ENCODE measurements at regions not wholly inside any gene's neighbourhood (a gene's known extent, or its start where the extent isn't known, plus 50 kb on each side); places are given as distances from the start of the nearest gene placed in this dataset.
A peak's percentile ranks its signal among the peaks of the same experiment; 100 is the strongest.

DNA sequence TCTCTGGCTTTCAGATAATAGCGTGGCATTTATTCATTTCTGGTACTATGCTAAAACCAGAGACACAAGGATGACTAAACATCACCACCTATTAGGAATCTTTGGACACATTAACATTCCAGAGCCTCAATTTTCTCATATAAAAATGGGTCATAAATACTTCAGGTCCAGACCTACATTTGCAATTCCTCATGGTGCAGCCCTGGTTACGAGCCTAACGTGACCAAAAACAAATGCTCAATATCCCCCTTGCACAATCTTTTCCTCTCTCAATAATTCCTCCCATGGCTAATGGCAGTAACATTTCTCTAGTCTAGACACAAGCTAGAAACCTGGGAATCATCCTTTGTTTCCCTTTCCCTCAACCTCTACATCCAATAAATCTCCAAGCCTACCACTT is 112.8 kb upstream of the NABP1 start:
- no peak for ATAC-seq
- Mint-ChIP-seq H3K9me3 (no peaks in the 10 kb centered on the region), H3K4me1 (peaks cover 4% of the 10 kb centered on the region), H3K27ac (no peak overlapping the region), H3K36me3 (no peaks in the 10 kb centered on the region), H3K27me3 (peaks cover 14% of the 10 kb centered on the region), H3K4me3 (no peak overlapping the region)

- Mint-ChIP-seq H3K27me3 (peaks cover 18% of the 10 kb centered on the region), H3K9me3 (no peaks in the 10 kb centered on the region), H3K4me1 (peaks cover 11% of the 10 kb centered on the region), H3K27ac (no peak overlapping the region), H3K36me3 (no peaks in the 10 kb centered on the region), H3K4me3 (no peak overlapping the region)
- ATAC-seq, result peak; percentile 50
Observed at GRCh38 chr2:191565647-191566198, 112.2 kb upstream of the NABP1 start.

GRCh38 chr2:191566344-191566743 is 111.6 kb upstream of the NABP1 start:
- Mint-ChIP-seq H3K27ac (no peak overlapping the region), H3K9me3 (no peaks in the 10 kb centered on the region), H3K27me3 (peaks cover 18% of the 10 kb centered on the region), H3K4me1 (peaks cover 17% of the 10 kb centered on the region), H3K36me3 (no peaks in the 10 kb centered on the region), H3K4me3 (no peak overlapping the region)
- ATAC-seq, result peak; percentile 63

GRCh38 chr2:191567206-191567605 is 110.7 kb upstream of the NABP1 start:
- peaks cover 24% of the 10 kb centered on the region for H3K4me1 Mint-ChIP-seq
- no peak for ATAC-seq
- H3K9me3 Mint-ChIP-seq, result no peaks in the 10 kb centered on the region
- peaks cover 18% of the 10 kb centered on the region for H3K27me3 Mint-ChIP-seq
- H3K27ac Mint-ChIP-seq, result no peak overlapping the region
- no peaks in the 10 kb centered on the region for H3K36me3 Mint-ChIP-seq
- no peak overlapping the region for H3K4me3 Mint-ChIP-seq

- Mint-ChIP-seq H3K27me3 (peaks cover 8% of the 10 kb centered on the region), H3K4me1 (peaks cover 27% of the 10 kb centered on the region), H3K36me3 (no peaks in the 10 kb centered on the region)
Observed at GRCh38 chr2:191569025-191569424, 108.9 kb upstream of the NABP1 start.

DNA sequence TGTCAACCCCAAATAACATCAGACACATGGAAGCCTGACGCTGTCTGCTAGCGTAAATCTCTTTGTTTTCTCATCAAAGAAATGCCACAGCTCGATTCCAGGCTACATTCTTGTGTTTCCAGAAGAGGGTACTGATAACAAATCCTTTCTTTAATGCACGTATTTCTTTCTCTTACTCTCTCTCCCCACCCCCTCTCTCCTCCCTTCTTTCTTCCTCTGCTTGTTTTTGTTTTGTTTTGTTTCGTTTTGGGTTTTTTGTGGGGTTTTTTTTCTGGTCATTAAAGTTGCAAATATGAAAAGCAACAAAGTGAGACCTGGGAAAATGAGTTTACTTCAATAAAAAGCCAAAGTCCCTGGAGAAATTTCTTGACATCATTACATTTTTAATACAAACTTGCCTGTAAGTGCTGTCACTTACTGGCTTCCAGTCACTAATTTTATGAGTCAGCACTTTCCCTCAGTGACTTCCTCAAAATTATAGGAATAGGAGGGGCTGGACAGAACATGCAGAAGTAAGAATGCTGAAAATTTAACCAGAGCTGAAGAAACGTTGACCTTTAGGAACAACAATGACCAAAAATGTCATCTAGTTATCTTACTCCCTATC is 106.7 kb upstream of the NABP1 start:
- ATAC-seq, result peak; percentile 70
- H3K36me3 Mint-ChIP-seq, result no peaks in the 10 kb centered on the region
- peak overlapping the region; percentile 80 for H3K27ac Mint-ChIP-seq
- peaks cover 27% of the 10 kb centered on the region for H3K4me1 Mint-ChIP-seq
- H3K27me3 Mint-ChIP-seq, result peaks cover 8% of the 10 kb centered on the region
- H3K4me3 Mint-ChIP-seq, result peak overlapping the region; percentile 57
- H3K9me3 Mint-ChIP-seq, result no peaks in the 10 kb centered on the region

More at GRCh38 chr2:191569025-191569424, 108.9 kb upstream of the NABP1 start:
- Mint-ChIP-seq H3K27ac (no peak overlapping the region), H3K4me3 (no peak overlapping the region), H3K9me3 (no peaks in the 10 kb centered on the region)
- no peak for ATAC-seq

- no peak for ATAC-seq
- H3K4me3 Mint-ChIP-seq, result no peak overlapping the region
- peak overlapping the region; percentile 22 for H3K27ac Mint-ChIP-seq
- no peaks in the 10 kb centered on the region for H3K9me3 Mint-ChIP-seq
- H3K27me3 Mint-ChIP-seq, result peaks cover 8% of the 10 kb centered on the region
- no peaks in the 10 kb centered on the region for H3K36me3 Mint-ChIP-seq
- H3K4me1 Mint-ChIP-seq, result peaks cover 27% of the 10 kb centered on the region
Observed at GRCh38 chr2:191572319-191572718, 105.6 kb upstream of the NABP1 start.

DNA sequence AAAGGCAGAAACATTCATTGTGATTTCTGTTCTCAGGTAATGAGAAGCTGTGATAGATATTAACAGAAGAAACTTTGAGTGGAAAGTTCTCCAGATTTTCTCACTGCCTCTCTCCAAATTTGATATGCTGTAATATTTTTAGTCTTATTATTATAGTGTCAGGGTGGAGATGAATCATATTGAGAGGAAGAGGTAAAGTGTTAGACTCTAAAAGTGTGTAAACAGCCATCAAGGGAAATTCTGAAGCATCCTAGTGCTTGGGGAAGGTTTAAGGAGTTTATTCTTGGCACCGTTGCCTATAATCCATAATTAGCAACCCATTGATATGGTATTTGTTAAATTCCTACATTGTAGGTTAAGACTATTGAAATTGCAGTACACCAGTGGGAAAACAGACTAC is 104.7 kb upstream of the NABP1 start:
- Mint-ChIP-seq H3K9me3 (no peaks in the 10 kb centered on the region), H3K27ac (peak overlapping the region; percentile 55), H3K4me3 (no peak overlapping the region), H3K36me3 (no peaks in the 10 kb centered on the region), H3K27me3 (peaks cover 8% of the 10 kb centered on the region), H3K4me1 (peaks cover 27% of the 10 kb centered on the region)
- ATAC-seq, result no peak

GRCh38 chr2:191574232-191574631 is 103.7 kb upstream of the NABP1 start:
- Mint-ChIP-seq H3K27ac (no peak overlapping the region), H3K27me3 (peaks cover 8% of the 10 kb centered on the region), H3K4me1 (peaks cover 27% of the 10 kb centered on the region), H3K36me3 (no peaks in the 10 kb centered on the region), H3K4me3 (no peak overlapping the region), H3K9me3 (no peaks in the 10 kb centered on the region)
- ATAC-seq, result no peak

GRCh38 chr2:191577605-191578004 is 100.3 kb upstream of the NABP1 start:
- Mint-ChIP-seq H3K4me3 (no peak overlapping the region), H3K27me3 (no peaks in the 10 kb centered on the region), H3K36me3 (no peaks in the 10 kb centered on the region), H3K27ac (no peak overlapping the region), H3K4me1 (no peaks in the 10 kb centered on the region), H3K9me3 (no peaks in the 10 kb centered on the region)
- ATAC-seq, result no peak

- no peaks in the 10 kb centered on the region for H3K4me1 Mint-ChIP-seq
- ATAC-seq, result no peak
- H3K36me3 Mint-ChIP-seq, result no peaks in the 10 kb centered on the region
- no peaks in the 10 kb centered on the region for H3K27me3 Mint-ChIP-seq
- H3K9me3 Mint-ChIP-seq, result no peaks in the 10 kb centered on the region
- no peak overlapping the region for H3K27ac Mint-ChIP-seq
- no peak overlapping the region for H3K4me3 Mint-ChIP-seq
Observed at GRCh38 chr2:191578031-191578430, 99.9 kb upstream of the NABP1 start.

DNA sequence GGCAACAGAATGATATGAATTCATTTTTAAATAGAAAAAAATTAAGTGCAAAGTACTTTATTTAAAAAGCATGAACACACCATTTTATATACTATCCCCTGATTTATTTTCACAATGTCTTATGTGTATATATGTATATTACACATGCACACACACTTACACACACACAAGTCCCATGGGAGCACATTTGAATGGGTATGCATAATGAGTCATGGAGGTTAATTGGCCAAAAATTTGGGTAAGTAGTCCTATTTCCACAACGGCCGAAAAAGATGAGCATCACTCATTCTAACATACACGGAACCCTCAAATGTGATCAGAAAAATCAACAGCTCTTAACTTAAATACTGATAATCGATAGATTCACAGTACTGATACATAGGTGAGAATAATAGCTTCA is 97.4 kb upstream of the NABP1 start:
- H3K4me1 Mint-ChIP-seq, result no peaks in the 10 kb centered on the region
- H3K9me3 Mint-ChIP-seq, result no peaks in the 10 kb centered on the region
- no peak for ATAC-seq
- H3K36me3 Mint-ChIP-seq, result no peaks in the 10 kb centered on the region
- H3K27me3 Mint-ChIP-seq, result no peaks in the 10 kb centered on the region
- no peak overlapping the region for H3K4me3 Mint-ChIP-seq
- no peak overlapping the region for H3K27ac Mint-ChIP-seq

- ATAC-seq, result no peak
- Mint-ChIP-seq H3K27ac (no peak overlapping the region), H3K4me3 (no peak overlapping the region), H3K4me1 (no peaks in the 10 kb centered on the region), H3K36me3 (no peaks in the 10 kb centered on the region), H3K27me3 (no peaks in the 10 kb centered on the region), H3K9me3 (no peaks in the 10 kb centered on the region)
Observed at GRCh38 chr2:191581003-191581402, 96.9 kb upstream of the NABP1 start.

DNA sequence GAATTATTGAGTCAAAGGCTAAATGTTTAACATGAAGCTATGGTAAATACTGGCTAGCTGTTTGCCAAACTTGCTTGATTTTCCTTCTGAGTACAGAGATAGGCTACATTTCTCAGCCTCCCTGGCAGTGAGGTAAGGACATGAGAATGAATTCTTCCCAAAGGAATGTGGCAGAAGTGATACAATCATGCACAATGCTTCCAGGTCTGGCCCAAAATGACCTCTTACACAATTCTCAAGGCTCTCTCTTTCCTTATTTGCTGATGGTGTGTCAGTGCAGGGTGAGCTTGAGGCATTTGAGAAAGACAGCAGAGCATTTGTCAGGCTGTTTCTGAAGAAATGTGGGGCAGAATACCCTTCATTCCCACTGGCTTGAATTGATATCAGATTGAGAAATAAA is 95.6 kb upstream of the NABP1 start:
- Mint-ChIP-seq H3K4me1 (no peaks in the 10 kb centered on the region), H3K4me3 (no peak overlapping the region), H3K27ac (no peak overlapping the region), H3K27me3 (no peaks in the 10 kb centered on the region), H3K9me3 (no peaks in the 10 kb centered on the region), H3K36me3 (no peaks in the 10 kb centered on the region)
- ATAC-seq, result no peak

- peaks cover 3% of the 10 kb centered on the region for H3K9me3 Mint-ChIP-seq
- no peaks in the 10 kb centered on the region for H3K36me3 Mint-ChIP-seq
- no peak overlapping the region for H3K27ac Mint-ChIP-seq
- no peak for ATAC-seq
- H3K4me3 Mint-ChIP-seq, result no peak overlapping the region
- H3K27me3 Mint-ChIP-seq, result no peaks in the 10 kb centered on the region
- no peaks in the 10 kb centered on the region for H3K4me1 Mint-ChIP-seq
Observed at GRCh38 chr2:191591025-191591424, 86.9 kb upstream of the NABP1 start.

GRCh38 chr2:191593622-191594385 is 84.1 kb upstream of the NABP1 start:
- no peak for ATAC-seq
- H3K36me3 Mint-ChIP-seq, result no peaks in the 10 kb centered on the region
- H3K27me3 Mint-ChIP-seq, result no peaks in the 10 kb centered on the region
- peaks cover 3% of the 10 kb centered on the region for H3K9me3 Mint-ChIP-seq
- no peaks in the 10 kb centered on the region for H3K4me1 Mint-ChIP-seq
- H3K4me3 Mint-ChIP-seq, result no peak overlapping the region
- H3K27ac Mint-ChIP-seq, result no peak overlapping the region

Measured in stimulated activated memory B cell treated with anti-CD40 and anti-IgM and Interleukin-4, amounts not matched to agents 10 μg/mL and 1 μg/mL and 100 μg/mL, for 72 hours (primary cell).